IPS DF 6.9 (cell line): ENCODE measurements at regions not wholly inside any gene's neighbourhood (a gene's known extent, or its start where the extent isn't known, plus 50 kb on each side); places are given as distances from the start of the nearest gene placed in this dataset.
A peak's percentile ranks its signal among the peaks of the same experiment; 100 is the strongest.
"Not testable (repeated sequence)": the region's sequence is repeated elsewhere in the genome, so short reads cannot be mapped to it uniquely, and the experiment has no call there.

Experiments used
- DNase-seq: peaks from one replicate; pipeline ENCODE4 v3.0.0-alpha.2; 2013; ENCODE audit warnings: low read depth, low spot score
- H3K27ac ChIP-seq: one replicate; pipeline ENCODE4 v1.5.1; 2013; ENCODE audit warnings: low read length, control low read depth
- H3K27me3 ChIP-seq: 2 replicates; pipeline ENCODE4 v1.6.1; 2013; ENCODE audit warnings: mild to moderate bottlenecking, low read length; ENCODE audit not compliant: control insufficient read depth, insufficient read depth
- H3K36me3 ChIP-seq: 2 replicates; pipeline ENCODE4 v1.6.1; 2013; ENCODE audit warnings: low read length; ENCODE audit not compliant: control insufficient read depth, insufficient read depth
- H3K4me1 ChIP-seq: 2 replicates; pipeline ENCODE4 v1.6.1; 2013; ENCODE audit warnings: low read length; ENCODE audit not compliant: control insufficient read depth, insufficient read depth
- H3K4me3 ChIP-seq: 2 replicates; pipeline ENCODE4 v1.5.1; 2013; ENCODE audit warnings: mild to moderate bottlenecking, low read length
- H3K9me3 ChIP-seq: 2 replicates; pipeline ENCODE4 v1.6.1; 2013; ENCODE audit warnings: low read length, inconsistent platforms; ENCODE audit not compliant: control insufficient read depth, insufficient read depth
- WGBS: extraction: QIAGEN DNeasy Blood & Tissue Kit; methylation state at CpG from one replicate; pipeline ENCODE4 v1.1.7; 2013; ENCODE audit warnings: mixed read lengths, missing lambda C conversion rate; ENCODE audit not compliant: insufficient read length, insufficient coverage; 5-methylcytosine and 5-hydroxymethylcytosine counted together

DNA sequence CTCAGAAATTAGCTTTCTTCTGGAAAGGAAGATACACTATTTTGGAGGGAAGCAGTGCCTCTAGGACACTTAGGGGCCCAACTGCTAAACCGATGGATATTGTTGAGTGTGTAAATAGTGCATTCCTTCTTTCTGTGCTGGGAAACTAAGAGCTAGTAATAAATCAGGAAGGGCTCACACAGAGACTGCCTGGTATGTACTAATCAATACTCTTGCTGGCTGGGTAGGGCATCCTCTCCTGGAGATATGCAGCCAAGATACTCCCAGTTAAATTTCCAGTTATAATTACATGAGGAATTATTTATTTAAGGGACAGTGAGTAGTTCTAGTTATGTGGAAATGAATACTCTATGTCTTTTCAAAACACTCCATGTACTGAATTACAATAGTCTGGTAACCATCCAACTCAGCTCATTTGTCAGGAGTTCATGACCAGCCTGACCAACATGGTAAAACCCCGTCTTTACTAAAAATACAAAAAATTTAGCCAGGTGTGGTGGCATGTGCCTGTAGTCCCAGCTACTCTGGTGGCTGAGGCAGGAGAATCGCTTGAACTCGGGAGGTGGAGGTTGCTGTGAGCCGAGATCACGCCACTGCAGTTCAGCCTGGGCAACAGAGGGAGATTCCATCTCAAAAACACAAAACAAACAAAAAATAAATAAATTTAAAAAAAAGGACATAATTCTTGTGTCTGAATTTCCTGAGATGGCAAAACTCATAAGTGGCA lies 100.0 kb downstream of the OR2B2 start:
- no peak overlapping the region for H3K27ac ChIP-seq
- no peaks in the 10 kb centered on the region for H3K4me1 ChIP-seq
- no peaks in the 10 kb centered on the region for H3K27me3 ChIP-seq
- WGBS: no CpG with 5 or more reads among the region's 6 CpGs
- no peak overlapping the region for H3K4me3 ChIP-seq
- DNase-seq: no peak
- no peaks in the 10 kb centered on the region for H3K36me3 ChIP-seq
- H3K9me3 ChIP-seq: no peaks in the 10 kb centered on the region

DNA sequence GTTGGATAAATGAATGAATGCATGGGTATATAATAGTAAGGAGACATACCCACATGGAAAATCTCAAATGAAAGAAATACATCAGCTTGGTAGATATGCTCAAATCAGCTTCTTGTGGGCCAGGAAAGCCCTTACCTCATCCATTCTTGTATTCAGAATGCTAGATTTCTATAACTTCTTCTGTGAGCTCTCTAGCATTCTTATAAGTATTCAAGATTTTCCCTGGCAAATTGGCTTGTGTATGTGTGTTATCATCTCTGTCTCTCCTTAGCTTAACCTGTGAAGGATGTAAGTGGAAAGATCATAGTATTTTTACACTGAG lies 100.8 kb downstream of the OR2B2 start:
- Histone ChIP-seq H3K4me3 (no peak overlapping the region), H3K4me1 (no peaks in the 10 kb centered on the region), H3K36me3 (no peaks in the 10 kb centered on the region), H3K27me3 (no peaks in the 10 kb centered on the region), H3K27ac (no peak overlapping the region), H3K9me3 (no peaks in the 10 kb centered on the region)
- DNase-seq: no peak

DNA sequence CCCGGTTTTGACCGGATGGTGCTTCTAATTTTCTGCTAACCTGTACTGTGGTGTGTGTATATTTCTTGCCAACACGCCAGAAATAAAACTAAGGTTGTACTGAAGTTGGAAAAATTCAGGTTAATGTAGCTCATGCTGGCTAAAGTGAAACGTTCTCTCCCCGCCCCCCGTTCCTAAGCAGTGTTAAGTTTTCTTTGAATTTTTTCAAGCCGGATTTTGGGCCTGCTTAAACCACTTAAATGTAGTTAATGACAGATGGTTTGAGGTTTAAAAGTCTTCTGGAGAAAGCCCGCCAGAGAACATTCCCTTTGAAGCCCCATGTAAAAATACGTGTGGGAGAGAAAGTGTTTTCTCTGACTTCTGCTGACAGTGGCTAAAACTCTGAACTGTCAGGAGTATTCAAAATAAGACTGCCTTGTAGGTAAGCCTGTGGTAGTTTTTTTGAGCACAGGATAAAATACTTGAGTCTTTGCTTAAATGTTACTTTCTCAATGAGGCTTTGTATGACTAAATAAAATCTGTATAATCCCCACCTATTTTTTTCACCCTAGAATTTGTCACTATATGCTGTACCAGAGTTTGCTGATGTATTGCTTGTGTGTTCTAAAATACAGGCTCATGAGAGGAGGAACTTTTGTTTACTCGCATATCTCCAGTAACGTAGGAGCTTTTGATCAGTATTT lies 101.3 kb downstream of the OR2B2 start:
- Histone ChIP-seq H3K36me3 (no peaks in the 10 kb centered on the region), H3K9me3 (no peaks in the 10 kb centered on the region), H3K27ac (no peak overlapping the region), H3K4me3 (peak overlapping the region; percentile 92; the same call in 1 of the 2 replicates), H3K4me1 (no peaks in the 10 kb centered on the region), H3K27me3 (no peaks in the 10 kb centered on the region)
- no CpG with 5 or more reads among the region's 11 CpGs for WGBS
- no peak for DNase-seq

DNA sequence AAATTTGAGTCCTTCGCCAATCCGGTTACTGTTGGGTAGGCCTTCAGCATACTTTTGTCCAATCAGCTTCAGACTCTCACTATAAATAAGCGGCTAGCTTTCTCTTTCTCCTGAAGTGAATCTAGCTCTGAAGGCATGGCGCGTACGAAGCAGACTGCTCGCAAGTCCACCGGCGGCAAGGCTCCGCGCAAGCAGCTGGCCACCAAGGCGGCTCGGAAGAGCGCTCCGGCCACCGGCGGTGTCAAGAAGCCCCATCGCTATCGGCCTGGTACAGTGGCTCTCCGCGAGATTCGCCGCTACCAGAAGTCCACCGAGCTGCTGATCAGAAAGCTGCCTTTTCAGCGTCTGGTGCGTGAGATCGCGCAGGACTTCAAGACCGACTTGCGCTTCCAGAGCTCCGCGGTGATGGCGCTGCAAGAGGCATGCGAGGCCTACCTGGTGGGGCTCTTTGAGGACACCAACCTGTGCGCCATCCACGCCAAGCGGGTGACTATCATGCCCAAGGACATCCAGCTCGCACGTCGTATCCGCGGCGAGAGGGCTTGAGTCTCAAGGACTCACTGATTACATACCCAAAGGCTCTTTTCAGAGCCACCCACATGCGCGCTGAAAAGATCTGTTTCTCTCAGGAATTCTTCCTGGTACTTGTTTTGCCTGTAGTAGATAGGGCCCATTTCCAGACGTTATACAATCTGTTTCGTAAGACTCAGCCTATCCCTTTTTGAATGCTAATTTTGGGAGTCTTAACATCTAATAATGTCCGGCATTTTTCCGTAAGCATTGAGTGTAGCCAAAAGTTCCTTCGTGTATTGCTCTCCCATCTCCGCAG lies 102.0 kb downstream of the OR2B2 start:
- peak overlapping the region; percentile 92 for H3K4me3 ChIP-seq
- no peaks in the 10 kb centered on the region for H3K4me1 ChIP-seq
- H3K36me3 ChIP-seq: no peaks in the 10 kb centered on the region
- no peaks in the 10 kb centered on the region for H3K27me3 ChIP-seq
- DNase-seq: no peak
- H3K27ac ChIP-seq: no peak overlapping the region
- WGBS: no CpG with 5 or more reads among the region's 51 CpGs
- H3K9me3 ChIP-seq: no peaks in the 10 kb centered on the region

DNA sequence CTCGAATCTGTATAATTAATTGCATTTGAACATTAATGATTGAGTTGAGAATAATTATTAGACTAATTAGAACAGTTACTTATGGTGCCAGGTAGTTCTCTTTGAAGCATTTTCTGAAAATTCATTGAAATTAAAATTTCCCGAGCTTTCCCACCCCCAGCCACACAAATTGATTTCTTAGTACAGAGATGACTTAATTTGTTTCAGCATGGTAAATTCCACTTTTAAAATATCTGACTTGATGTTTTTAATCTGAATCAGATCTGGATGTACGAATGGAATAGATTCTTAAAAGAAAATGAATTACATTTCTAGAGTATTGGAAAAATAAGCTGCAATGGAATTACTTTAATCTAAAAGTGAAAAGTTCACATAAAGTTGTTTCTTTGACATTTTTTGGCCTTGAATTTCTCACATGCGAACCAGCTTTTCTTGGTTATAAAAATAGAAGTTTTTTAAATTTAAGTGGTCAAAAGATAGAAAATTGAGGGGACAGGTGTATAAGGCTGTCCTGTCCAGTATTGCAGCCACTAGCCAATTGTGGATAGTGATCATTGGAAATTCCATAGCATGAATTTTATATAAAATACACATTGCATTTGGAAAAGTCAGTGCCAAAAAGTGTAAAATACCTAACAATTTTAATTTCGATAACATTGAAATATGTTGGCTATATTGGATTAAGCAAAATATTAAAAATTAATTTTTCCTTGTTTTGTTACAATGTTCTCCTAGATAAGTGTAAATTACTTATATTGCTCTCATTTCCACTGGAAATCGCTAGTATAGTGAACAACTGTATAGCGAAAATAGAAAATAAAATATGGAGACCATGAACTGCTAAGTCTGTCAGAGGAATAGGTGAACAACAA lies 102.9 kb downstream of the OR2B2 start:
- no peak for DNase-seq
- no CpG with 5 or more reads among the region's 7 CpGs for whole genome bisulfite sequencing
- H3K27me3 ChIP-seq: no peaks in the 10 kb centered on the region
- no peak overlapping the region for H3K27ac ChIP-seq
- H3K4me1 ChIP-seq: no peaks in the 10 kb centered on the region
- no peaks in the 10 kb centered on the region for H3K36me3 ChIP-seq
- H3K9me3 ChIP-seq: no peaks in the 10 kb centered on the region
- peak overlapping the region; percentile 92; the same call in 1 of the 2 replicates for H3K4me3 ChIP-seq

DNA sequence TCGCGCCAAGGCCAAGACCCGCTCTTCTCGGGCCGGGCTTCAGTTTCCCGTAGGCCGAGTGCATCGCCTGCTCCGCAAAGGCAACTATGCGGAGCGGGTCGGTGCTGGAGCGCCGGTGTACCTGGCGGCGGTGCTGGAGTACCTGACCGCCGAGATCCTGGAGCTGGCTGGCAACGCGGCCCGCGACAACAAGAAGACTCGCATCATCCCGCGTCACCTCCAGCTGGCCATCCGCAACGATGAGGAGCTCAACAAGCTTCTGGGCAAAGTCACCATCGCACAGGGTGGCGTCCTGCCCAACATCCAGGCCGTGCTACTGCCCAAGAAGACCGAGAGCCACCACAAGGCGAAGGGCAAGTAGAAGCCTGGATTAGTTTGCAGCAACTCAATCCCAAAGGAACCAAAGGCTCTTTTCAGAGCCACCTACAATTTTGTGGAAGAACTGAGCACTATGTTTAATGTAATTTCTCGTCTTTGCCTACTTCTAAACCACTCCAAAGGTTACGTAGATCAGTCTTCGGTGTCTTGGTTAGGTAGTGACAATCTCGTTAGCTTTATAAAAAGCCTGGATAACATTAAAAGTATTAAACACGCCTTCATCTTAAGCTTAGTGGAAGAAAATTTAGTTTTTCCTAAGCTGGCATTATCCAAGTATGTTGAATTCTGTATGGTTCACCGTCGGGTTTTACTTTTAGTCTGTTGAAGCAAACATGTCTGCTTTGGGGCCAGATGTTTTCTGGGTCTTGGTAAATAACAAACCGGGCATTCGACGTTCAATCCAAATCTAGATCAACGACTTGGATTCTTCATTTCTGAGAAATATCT lies 103.7 kb downstream of the OR2B2 start:
- not testable (repeated sequence) for H3K9me3 ChIP-seq, H3K27me3 ChIP-seq, DNase-seq, H3K36me3 ChIP-seq, H3K4me1 ChIP-seq
- Histone ChIP-seq H3K4me3 (peak overlapping the region; percentile 63; the same call in 1 of the 2 replicates), H3K27ac (peak overlapping the region; percentile 44)
- WGBS: no CpG with 5 or more reads among the region's 43 CpGs

DNA sequence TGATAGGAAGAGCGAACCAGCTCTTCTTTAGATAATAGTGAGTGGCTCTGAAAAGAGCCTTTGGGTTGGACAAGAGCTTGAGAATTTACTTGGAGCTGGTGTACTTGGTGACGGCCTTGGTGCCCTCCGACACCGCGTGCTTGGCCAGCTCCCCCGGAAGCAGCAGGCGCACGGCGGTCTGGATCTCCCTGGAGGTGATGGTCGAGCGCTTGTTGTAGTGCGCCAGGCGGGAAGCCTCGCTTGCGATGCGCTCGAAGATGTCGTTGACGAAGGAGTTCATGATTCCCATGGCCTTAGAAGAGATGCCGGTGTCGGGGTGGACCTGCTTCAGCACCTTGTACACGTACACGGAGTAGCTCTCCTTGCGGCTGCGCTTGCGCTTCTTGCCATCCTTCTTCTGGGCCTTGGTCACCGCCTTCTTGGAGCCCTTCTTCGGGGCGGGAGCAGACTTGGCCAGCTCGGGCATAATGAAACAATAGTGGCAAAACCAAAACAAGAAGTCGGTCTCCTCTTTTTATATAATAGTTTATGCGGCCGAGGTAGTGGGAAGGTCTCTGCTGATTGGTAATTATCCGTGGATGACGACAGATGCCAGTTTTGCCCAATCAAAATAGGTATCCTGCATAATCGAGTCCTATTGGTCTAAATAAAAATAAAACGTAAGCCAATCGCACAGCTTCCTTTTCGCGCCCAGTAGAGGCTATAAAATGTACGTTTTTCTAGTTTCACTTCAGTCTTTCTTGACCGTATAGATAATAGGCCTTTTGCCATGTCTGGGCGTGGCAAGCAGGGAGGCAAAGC lies 104.6 kb downstream of the OR2B2 start:
- no CpG with 5 or more reads among the region's 43 CpGs for WGBS
- not testable (repeated sequence) for H3K4me1 ChIP-seq, H3K9me3 ChIP-seq, H3K36me3 ChIP-seq, DNase-seq, H3K27ac ChIP-seq, H3K27me3 ChIP-seq
- peak overlapping the region; percentile 43; the same call in 1 of the 2 replicates for H3K4me3 ChIP-seq

DNA sequence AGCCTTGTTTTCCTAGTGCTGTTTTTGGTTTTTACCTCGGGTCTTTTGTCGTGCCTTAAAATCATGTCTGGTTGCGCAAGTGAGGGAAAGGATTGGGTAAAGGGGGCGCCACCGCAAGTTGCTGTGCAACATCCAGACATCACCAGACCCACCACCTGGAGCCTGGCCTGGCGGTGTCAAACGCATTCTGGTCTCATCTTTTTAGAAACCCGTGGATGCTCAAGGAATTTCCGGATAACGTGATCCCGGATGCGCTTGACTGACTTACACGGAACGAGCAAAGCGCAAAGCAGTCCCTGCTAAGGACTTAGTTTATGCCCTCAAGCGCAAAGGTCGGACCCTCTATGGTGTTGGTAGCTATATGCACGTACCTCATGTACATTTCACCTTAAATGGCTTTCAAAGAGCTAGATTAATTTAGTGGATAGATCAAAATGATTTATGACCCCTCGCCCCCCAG lies 105.2 kb downstream of the OR2B2 start:
- H3K27ac ChIP-seq: no peak overlapping the region
- no peaks in the 10 kb centered on the region for H3K27me3 ChIP-seq
- no peaks in the 10 kb centered on the region for H3K36me3 ChIP-seq
- peak overlapping the region; percentile 43; the same call in 1 of the 2 replicates for H3K4me3 ChIP-seq
- no CpG with 5 or more reads among the region's 19 CpGs for WGBS
- no peaks in the 10 kb centered on the region for H3K9me3 ChIP-seq
- DNase-seq: no peak
- H3K4me1 ChIP-seq: no peaks in the 10 kb centered on the region

DNA sequence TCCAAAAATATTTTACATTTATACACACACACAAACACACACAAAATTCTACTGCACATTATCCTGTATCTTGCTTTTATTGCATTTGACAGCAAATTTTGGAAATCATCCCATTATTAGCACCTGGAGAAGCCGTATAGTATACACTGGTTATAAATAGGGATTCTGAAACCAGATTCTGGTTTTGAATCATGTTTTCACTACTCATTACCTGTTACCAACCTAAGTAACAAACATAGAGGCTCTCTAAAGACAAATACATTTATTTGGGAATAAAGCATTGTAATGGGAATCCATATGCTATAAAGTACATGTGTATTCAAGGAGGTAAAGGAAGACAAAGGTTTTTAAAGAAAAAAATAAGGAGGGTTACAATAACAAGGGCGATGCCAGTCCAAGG lies 106.8 kb downstream of the OR2B2 start:
- H3K9me3 ChIP-seq: no peaks in the 10 kb centered on the region
- H3K4me3 ChIP-seq: no peak overlapping the region
- H3K36me3 ChIP-seq: no peaks in the 10 kb centered on the region
- WGBS: no CpG with 5 or more reads among the region's 2 CpGs
- H3K27ac ChIP-seq: no peak overlapping the region
- DNase-seq: no peak
- no peaks in the 10 kb centered on the region for H3K4me1 ChIP-seq
- H3K27me3 ChIP-seq: no peaks in the 10 kb centered on the region
